GM12872 (cell line): ENCODE measurements at regions not wholly inside any gene's neighbourhood (a gene's known extent, or its start where the extent isn't known, plus 50 kb on each side); places are given as distances from the start of the nearest gene placed in this dataset.

ENCODE experiments used
- TF ChIP-seq, protein P1 (sequence below): IDR thresholded peaks from 3 replicates; pipeline ENCODE4 v1.5.1; 2011; ENCODE audit warnings: low read depth, mild to moderate bottlenecking, low read length, moderate library complexity; ENCODE audit not compliant: insufficient read depth

DNA sequence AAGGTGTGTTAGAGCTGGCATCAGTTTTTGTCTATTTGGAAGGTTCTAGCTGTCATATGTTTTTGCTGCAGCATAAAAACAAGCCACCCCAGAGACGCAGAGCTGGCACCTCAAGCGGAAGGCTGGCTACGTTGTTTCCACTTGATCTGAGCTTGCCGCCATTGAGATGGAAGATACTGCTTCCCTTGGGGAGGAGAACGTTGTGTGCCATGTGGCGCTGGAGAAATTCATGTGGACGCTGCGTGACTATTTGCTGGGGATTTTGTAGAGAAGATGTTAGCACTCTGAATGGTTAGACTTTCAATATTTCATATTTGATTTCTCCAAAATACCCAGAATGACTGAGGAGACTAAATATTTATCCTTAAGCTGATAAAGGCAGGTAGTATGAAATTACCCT lies 216.2 kb upstream of the ST6GAL2 start:
- TF ChIP-seq, protein P1, sequence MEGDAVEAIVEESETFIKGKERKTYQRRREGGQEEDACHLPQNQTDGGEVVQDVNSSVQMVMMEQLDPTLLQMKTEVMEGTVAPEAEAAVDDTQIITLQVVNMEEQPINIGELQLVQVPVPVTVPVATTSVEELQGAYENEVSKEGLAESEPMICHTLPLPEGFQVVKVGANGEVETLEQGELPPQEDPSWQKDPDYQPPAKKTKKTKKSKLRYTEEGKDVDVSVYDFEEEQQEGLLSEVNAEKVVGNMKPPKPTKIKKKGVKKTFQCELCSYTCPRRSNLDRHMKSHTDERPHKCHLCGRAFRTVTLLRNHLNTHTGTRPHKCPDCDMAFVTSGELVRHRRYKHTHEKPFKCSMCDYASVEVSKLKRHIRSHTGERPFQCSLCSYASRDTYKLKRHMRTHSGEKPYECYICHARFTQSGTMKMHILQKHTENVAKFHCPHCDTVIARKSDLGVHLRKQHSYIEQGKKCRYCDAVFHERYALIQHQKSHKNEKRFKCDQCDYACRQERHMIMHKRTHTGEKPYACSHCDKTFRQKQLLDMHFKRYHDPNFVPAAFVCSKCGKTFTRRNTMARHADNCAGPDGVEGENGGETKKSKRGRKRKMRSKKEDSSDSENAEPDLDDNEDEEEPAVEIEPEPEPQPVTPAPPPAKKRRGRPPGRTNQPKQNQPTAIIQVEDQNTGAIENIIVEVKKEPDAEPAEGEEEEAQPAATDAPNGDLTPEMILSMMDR = no peak

DNA sequence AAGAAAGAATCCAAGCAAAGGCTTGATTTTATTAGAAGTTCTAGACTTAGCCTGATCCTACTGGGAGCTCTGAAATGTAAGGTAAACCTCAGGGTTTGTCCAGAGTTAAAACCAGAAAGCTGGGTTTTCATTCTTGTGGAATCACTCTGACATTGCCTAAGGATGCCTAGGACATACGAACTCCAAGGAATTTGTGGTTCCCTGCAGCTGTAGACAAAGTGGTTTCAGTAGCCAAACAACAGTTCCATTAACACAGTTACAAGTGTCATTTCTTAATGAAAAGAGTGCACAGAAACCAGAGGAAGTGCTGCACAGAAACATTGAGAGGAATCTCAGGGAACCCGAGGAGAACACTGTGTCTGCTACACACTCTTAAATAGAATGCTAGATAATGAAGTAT lies 221.4 kb upstream of the ST6GAL2 start:
- TF ChIP-seq, protein P1 = no peak

DNA sequence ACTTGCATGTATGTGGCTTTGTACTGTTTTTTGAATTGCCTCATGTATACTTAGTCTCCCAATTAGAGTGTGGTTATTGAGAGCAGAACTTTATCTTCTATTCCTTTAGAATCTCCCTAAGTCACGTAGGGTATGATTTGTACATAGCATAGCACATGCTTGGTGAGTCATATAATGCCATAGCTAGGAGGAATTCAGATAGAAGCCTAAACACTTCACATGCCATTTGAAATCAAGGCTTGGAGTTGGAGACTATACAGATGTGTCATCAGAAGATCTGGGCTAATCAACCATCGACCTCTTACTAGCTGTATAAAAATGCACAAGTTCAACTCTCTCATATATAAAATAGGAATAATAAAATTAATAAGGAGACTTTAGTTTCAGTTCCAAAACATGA lies 222.6 kb upstream of the ST6GAL2 start:
- TF ChIP-seq, protein P1 = no peak

DNA sequence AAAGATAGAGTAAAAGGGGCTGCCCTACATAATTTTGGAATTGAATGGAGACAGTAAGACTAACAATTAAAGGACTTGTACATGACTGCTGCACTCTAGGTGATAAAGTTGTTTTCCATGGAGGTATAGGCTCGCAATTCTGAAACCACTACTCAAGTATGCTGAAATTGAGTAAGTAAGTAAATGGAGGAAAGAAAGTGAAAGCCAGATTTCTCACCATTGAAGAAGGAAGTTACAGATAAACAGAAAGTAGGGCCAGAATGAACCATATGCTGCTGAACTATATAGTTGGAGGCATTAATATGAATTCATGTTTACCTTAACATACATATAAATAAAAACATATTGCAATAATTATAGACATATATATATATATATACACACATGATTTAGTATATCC lies 225.7 kb upstream of the ST6GAL2 start:
- TF ChIP-seq, protein P1 = no peak

DNA sequence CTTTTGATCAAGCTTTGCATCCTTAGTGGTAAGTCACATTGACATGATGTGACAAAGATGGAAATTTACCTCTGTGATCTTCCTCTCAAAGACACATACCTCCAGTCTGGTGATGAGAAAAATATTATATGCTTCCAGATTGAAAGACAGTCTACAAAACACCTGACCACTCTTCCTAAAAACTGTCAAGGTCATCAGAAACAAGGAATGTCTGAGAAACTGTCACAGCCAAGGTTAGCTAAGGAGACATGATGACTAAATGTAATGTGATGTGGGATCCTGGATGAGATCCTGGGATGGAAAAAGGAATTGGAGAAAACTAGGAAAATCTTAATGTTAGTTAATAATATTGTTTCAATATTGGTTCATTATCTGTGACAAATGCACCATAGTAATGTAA lies 226.6 kb upstream of the ST6GAL2 start:
- TF ChIP-seq, protein P1 = no peak

DNA sequence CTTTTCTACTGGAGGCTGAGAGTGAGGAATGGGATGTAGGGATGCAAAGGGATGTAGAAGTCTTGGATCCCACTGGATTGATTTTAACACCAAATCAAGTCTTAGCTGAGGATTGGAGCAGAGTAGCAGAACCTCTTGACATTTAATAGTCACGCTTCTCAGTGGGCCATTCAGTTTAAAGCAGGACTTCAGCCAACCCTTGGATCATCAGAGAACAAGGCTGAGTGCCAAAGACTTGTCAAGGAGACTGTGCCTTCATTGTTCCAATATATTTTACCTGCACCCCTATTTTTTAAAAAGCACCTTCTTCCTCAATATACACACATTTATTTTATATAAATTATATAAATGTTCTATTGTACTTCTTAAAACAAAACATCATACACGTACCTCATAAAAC lies 242.4 kb upstream of the ST6GAL2 start:
- TF ChIP-seq, protein P1 = no peak

DNA sequence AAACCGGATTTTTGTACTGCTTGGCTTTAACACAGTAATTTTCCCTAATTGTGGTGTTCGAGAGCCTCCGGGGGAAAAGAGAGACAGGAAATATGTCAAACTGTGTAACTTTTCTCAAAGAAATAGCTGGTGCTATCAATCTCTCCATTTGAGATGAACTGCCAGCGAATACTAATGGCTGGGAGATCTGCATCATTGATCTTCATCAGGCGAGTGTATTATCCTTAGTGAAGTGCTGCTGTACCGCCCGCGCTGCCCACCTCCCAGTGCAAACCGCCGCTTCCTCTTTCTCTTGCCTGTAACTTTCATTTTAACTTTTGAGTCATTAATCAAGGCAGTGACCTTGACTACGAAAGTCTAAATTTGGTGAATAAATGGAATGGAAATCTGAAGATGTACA lies 246.1 kb upstream of the ST6GAL2 start:
- TF ChIP-seq, protein P1 = no peak

DNA sequence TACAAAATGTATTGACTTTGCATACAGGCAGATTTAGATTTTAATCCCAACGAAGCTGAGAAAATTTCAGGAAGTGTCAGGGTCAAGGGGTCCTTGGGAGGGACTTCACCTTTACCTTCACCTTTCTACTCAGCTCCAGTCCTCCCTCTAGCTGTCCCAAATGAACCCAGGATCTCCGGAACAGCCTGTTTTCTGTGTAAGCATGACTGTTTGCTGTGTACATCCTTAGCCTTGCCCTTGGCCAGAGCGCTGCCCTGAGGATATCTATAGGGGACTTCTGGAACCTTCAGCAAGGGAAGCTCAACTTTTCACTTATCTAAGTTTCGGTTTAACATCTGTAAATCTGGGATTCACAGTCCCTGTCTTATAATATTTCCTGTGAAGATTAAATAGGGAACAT lies 246.8 kb upstream of the ST6GAL2 start:
- TF ChIP-seq, protein P1 = no peak
